ENCODE measurements at regions not wholly inside any gene's neighbourhood (a gene's known extent, or its start where the extent isn't known, plus 50 kb on each side); places are given as distances from the start of the nearest gene placed in this dataset.

DNA sequence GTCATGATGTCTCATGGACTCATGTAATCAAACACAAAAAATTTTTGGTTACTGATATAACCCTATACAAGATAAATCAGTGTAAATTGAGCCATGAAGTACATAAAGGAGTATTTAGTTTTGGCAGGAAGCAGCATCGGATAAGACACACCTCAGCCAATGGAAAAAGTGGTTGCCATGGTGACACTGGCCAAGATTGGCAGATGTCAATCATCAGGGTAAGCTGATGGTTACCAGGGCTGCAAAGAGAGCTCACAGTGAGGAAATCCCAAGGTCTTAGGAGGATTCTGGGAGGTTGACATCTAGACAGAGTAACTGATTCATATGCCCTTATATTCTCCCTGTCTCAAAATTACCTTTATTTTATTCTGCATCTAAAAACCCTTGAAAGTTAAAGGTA is 203.8 kb upstream of the PCSK2 start:
- DNase-seq: no peak

DNA sequence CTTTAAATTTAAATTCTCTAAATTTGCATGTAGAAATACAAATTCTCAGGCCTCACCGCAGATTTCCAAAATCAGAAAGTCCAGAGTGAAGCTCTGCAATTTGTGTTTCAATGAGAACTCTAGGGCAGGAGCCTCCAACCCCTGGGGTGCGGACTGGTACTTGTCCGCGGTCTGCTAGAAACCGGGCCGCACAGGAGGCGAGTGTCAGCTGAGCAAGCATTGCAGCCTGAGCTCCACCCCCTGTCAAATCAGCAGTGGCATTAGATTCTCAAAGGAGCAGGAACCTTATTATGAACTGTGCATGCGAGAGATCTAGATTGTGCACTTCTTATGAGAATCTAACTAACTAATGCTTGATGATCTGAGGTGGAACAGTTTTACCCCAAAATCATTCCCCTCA is 203.0 kb upstream of the PCSK2 start:
- DNase-seq: no peak

DNA sequence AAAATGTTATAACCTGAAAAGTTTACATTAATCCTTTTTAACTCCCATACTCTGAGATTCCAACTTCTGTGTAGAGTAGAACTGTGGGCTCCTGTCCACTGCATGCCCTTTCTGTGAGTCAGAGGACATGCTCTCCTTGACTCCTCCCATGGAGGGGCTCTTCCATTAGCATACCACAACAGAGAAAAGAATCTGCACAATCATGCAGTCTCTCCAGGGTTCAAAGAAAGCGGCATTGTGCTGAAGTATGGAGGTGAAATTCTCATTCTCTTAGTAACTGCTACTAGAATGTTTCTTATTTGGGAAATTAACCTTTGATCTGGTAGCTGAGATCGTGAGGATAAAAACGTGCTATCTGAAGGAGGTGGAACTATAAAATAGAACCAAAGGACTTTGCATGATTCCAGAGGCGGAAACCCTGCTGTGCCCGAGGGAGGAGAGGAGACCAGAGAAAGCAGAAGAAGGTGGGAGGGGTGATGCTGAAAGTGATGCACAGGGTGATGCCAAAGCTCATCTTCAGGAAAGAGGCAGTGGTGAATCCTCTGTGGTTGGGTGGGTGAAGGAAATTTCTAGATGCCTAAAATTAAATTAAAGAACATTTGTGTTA is 202.2 kb upstream of the PCSK2 start:
- no peak for DNase-seq

DNA sequence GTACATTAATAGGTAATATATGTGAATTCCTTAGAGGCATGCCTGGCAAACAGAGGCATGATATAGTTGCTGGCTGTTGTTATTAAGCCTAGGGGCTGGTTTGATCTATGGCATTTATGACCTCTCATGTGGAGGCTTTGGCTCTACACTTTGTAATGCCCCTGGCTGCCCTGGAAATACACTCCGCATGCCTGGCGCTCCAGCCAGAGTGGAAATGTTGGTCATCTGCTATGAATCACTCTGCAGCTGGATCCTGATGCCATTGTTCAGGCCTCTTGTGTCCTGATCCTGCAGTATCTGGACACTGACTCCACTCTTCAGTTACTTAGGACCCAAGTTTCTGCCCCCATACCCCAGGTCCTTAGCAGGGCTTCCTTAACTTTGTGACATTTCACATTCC is 200.5 kb upstream of the PCSK2 start:
- DNase-seq: no peak

GRCh38 chr20:17029698-17030097 is 197.1 kb upstream of the PCSK2 start:
- no peak for DNase-seq

GRCh38 chr20:17036541-17036940 is 190.3 kb upstream of the PCSK2 start:
- DNase-seq: no peak

DNA sequence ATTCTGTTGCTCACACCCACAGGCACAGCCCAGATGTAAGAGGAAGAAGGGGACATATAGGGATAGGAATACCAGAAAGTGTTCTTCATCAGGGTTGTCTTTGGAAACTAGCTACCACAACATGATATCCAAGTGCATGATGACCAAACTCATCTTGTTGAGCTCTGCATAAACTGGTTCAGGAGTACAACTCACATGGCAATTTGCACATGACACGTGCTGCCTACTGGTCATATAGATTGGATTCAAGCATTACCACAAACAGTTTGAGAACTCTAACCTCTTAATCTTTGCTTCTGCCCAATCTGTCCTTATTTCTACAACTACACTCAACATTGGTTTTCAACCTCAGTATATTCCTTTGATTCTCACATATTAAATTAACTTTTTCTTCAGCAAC is 184.7 kb upstream of the PCSK2 start:
- DNase-seq: no peak

DNA sequence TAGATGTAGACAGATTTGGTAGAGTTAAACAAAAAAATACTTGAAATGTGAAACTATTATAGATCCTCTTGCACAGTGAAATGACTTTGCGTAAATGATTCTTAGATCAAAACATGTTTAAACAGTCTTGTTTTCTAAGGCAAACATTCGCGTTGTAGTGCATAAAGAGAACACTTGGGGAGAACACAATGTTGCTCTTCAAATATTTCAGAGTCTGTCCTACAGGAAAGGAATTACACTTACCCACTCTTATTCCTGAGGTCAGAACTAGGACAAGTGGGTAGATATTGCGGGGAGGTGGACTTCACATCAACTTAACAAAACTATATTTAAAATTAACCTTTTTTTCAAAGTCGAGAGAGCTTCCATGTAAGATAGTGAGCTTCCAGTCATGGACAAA is 183.5 kb upstream of the PCSK2 start:
- DNase-seq: no peak

DNA sequence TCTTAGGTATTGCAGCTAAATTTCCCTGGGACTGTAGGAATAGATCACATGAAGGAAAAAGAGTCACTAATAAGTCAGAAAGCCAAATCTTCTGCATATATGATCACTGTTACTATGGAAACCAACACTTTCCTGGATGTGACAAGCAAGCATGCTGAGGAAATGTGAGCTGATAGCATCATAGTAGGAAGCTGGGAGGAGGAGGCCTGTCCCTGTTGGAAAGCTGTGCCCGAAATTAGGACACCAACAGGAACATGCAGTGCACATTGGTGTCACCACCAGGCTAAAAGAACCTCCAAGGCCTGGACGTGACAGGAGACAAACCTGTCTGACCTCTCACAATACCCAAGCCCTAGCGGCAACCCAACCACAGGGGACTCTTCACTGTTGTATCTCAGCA is 181.9 kb upstream of the PCSK2 start:
- no peak for DNase-seq

GRCh38 chr20:17059465-17059864 is 167.4 kb upstream of the PCSK2 start:
- DNase-seq: no peak

DNA sequence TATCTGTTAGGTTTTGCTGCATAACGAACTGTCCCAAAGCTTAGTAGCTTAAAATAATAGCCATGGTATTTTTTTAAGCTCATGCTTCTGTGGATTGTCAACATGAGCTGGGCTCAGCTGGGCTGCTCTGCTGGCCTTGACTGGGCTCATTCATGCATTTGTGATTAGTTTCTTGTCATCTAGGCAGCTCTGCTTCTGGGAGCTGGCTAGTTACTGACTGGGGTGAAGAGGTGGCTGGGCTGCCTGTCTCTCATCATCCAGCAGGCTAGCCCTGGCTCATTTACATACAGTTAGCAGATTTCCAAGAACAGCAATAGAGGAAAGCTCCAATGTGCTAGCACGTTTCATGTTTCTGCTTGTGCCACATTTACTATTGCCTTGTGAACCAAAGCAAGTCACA is 165.1 kb upstream of the PCSK2 start:
- no peak for DNase-seq

DNA sequence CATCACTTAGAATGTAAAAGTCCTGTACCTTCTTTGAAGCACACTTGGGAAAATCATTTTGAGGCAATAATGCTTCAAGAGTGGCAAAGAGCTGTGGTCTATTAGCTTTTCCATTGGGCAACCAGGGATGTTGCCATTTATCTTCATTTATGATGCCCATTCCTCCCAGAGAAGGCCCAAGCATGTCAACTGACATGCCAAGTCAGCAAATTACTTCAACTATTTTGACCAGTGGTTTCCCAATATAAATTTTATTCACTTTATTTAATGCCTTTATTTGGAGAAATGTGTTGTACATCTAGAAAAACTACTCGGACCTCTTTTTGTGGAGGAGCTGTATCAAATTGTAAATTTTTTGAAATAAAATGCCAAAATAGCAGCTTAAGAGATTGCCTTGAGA is 164.1 kb upstream of the PCSK2 start:
- DNase-seq: no peak

- DNase-seq: no peak
These were observed 159.9 kb upstream of the PCSK2 start for GRCh38 chr20:17066902-17067301.

DNA sequence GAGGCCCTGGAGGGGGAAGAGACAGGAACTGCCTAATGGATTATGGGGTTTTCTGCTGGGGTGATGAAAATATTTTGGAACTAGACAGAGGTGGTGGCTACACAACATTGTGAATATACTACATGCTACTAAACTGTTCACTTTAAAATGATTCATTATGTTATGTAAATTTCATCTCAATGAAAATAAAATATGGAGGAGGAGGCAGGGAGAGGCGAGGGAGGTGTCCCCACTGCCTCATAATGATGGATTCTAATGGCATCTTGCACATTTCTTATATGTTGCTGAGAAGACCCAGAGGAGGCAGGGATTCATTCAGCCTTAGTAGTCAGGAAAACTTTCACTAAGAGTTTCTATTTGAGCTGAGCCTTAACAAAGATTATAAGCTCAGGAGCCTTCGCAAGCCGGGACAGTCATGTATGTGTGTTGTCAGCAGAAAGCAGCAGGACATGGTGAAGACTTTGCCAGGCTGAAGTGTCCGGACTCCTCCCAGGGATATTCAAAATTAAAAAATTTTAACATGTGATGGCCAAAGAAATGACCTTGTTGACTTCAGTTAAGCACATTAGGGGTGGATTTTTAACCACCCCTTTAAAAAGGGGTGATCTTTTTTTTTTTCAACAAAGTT is 158.6 kb upstream of the PCSK2 start:
- DNase-seq: no peak

DNA sequence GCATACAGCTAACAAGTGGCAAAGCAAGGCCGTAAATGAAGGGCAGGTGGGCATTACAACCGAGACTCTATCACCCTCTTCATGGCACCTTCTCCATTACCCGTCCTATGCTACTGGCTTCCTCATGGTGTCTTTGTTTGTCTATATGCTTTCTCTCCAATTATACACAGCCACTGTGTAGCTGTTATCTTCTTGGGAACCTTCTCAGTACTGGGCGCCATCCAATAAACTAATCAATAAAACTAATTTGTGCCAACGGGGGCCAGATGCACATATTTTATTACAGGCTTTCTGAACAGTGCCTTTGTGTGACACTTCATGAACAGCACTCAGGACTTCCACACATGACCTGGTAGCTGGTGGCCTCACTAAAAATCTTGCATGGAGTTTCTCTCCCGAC is 149.8 kb upstream of the PCSK2 start:
- DNase-seq: no peak

DNA sequence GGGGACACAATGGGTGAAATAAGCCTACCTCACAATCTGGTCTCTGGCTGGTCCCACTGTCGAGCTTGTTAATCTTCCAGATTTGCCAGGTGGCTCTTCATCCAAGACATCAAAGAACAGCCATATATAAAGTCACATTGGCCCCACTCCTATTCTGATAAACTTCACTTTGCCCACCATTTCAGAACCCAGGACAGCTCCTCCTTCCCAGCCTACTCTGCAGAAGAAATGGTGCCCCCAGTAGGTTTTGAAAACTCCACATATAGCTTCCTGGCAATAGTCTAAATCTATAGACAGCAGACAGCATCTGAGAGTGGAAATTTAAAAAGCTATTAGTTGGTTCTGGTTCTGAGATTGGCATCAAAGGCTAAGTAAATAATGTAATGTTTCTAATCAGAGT is 143.1 kb upstream of the PCSK2 start:
- no peak for DNase-seq

DNA sequence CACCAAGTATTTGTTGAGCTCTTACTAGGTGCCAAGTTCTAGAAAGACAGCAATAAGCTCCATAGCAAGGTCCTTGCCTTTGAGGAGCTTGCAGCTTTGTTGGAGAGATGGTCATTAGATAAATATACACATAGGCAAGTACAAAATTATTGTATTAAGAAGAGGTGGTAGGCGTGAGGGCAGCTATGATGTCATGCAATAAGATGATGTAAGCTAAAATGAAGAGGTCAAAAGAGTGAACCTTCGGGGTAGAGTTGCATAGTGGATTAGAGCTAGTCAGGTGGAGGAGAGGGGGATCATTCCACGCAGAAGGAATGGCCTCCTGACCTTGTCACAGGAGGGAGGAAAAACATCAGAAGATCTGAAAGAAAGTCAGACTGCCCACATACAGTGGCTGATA is 141.9 kb upstream of the PCSK2 start:
- no peak for DNase-seq

- no peak for DNase-seq
These were observed 133.1 kb upstream of the PCSK2 start for GRCh38 chr20:17093782-17094181.

- DNase-seq: no peak
These were observed 129.2 kb upstream of the PCSK2 start for GRCh38 chr20:17097603-17098002.

GRCh38 chr20:17100506-17100905 is 126.3 kb upstream of the PCSK2 start:
- no peak for DNase-seq

GRCh38 chr20:17107127-17107526 is 119.7 kb upstream of the PCSK2 start:
- no peak for DNase-seq

- no peak for DNase-seq
These were observed 117.9 kb upstream of the PCSK2 start for GRCh38 chr20:17108896-17109295.

DNA sequence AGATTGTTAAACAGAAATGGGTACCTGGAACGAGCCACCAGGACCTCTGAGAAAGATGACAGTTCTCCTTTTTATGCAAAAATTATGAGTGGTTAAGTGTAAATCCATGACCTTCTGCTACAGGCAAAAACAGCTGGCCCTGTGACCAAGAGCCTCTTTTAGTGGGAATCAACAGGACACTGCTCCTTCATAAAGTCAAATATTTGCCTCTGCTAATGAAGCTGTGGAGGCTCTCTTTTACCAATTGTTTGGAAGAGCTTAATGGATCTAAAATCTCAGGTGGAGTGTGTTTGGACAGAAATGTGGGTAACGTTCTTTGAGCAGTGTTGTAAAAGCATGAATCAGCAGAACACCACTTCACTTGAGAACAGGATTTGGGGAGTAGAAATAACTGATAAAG is 117.5 kb upstream of the PCSK2 start:
- DNase-seq: no peak

DNA sequence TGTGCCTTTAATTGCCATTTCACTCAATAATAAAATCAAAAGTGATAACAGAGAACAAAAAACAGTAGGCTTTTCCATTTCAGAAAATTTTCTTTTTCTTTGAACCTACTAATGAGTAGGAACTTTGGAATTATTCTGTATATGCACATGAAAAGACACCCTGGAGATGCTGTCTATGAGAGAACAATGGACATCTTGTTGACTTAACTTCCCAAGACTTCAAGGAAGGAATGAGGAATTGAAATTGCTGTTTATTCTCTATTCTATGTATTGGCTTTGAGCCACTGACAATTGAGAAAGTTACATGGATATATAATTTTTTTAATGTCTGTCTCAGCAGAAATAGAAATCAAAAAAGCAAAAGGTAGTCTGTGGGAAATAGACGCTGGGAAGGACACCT is 98.6 kb upstream of the PCSK2 start:
- no peak for DNase-seq

DNA sequence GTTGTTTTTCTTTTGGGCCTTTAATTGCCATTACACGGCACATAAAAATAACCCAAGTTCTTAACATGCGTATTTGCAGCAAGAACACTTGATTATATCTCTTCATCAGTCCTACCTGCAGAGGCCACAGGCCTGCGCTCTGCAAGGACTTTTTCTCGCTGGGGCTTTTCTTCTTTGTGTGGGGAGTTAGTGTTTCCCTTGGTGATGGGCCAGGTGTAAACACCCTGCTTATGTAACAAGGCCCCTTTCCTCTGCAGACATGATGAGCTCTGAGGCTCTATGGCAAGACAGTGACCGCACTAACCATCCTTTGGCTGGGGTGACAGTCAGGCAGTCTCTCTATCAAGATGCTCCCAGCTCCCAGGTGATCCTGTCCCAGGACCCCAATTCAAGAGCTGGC is 97.8 kb upstream of the PCSK2 start:
- no peak for DNase-seq

Data from T-helper 1 cell (primary cell).